H54 (cell line): ENCODE measurements at regions not wholly inside any gene's neighbourhood (a gene's known extent, or its start where the extent isn't known, plus 50 kb on each side); places are given as distances from the start of the nearest gene placed in this dataset.

Source experiments
- DNase-seq: peaks from one replicate; pipeline ENCODE4 v3.0.0; 2011; ENCODE audit warnings: low spot score, mixed read lengths; ENCODE audit not compliant: insufficient read length
- FAIRE-seq: peaks from 3 replicates; lab custom pipeline; 2011; peaks lifted over from hg19 to GRCh38; lab: Jason Lieb, UNC
- POLR2A ChIP-seq: IDR thresholded peaks from 2 replicates; pipeline ENCODE4 v1.6.1; 2011; ENCODE audit warnings: low read depth, mild to moderate bottlenecking, low read length

DNA sequence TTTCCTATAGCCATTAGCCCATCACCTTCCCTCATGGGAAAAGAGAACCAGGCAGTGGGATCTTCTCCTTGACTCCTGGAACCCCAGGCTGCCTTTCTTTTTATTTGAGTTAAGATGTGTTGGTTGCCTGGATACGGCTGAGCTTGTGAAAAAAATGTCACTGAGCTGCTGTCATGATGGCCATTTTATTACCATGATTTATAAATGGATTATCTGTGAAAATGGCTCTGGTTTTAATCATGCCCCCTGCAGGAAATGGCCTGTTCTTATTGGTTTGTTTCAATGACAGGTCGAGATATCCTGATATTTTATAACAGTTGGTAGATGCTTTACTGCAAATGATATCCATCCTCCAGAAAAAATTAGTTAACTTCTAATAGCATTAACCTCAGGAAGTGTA lies 640.4 kb downstream of the CDH11 start:
- FAIRE-seq (no peak), DNase-seq (no peak)
- TF ChIP-seq POLR2A: no peak

DNA sequence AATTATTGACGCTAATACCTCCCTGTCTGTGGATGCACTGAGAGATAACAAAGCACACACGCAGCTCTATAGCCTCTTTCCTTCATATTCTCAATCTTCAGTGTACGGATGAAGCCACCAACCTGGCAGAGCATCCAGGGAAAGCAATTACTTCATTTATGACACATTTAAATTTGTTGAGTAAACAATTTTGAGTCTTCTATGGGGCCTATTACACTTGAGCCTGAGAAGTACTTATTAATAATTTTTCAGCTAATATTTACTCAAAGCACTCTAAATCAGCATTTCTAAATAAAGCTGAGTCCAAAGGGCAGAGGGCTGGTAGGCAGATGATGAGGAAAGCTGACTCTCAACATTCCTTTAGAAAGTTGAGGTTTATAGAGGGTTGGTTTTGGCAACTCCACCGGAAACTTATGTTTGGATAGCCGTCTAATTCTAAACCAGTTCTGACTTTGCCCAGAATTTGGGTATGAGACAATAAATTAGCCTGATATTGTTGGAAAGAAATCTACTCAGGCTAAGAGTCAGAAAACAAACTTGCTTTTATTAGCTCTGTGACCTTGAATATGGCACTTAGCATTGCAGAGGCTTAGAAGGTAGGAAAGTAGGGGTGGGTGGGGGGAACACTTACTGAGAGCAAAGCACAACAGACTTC lies 643.5 kb downstream of the CDH11 start:
- no peak for DNase-seq
- FAIRE-seq: no peak
- no peak for TF ChIP-seq POLR2A

DNA sequence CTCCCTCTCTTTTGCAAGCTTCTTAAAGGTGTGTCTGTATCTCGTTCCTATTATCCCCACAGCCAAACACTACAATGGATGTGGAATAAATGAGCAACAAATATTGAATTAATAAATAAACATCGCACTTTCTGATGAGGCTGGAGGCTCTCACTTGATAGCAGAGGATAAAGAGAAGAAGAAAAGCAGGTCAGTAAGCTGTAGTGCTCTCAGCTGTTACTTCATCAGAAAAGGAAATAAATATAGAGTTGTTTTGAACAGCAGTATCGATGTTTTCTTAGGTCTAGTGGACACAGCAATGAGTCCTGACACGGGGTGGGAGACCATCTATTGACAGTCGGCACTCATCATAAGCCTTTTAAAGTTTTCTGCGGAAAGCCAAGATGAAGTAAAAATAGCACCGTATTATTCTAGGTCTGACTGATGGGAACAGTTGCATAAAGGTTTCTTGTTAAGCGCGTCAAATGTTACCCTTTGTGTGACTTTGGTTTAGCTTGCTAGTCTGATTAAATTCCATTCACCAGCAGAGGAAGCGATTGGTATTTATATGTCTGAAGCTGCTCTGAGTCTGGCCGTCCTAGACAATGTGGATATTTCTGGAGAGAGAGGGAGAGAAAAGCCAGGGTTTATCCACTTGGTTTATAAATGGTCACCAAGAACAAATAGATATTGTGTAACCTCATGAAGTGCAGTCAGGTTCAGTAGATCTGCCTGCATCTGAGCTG lies 646.1 kb downstream of the CDH11 start:
- TF ChIP-seq POLR2A: no peak
- DNase-seq (no peak), FAIRE-seq (no peak)

- FAIRE-seq (no peak), DNase-seq (no peak)
- TF ChIP-seq POLR2A: no peak
These were observed 650.9 kb downstream of the CDH11 start for GRCh38 chr16:64470916-64471315.

DNA sequence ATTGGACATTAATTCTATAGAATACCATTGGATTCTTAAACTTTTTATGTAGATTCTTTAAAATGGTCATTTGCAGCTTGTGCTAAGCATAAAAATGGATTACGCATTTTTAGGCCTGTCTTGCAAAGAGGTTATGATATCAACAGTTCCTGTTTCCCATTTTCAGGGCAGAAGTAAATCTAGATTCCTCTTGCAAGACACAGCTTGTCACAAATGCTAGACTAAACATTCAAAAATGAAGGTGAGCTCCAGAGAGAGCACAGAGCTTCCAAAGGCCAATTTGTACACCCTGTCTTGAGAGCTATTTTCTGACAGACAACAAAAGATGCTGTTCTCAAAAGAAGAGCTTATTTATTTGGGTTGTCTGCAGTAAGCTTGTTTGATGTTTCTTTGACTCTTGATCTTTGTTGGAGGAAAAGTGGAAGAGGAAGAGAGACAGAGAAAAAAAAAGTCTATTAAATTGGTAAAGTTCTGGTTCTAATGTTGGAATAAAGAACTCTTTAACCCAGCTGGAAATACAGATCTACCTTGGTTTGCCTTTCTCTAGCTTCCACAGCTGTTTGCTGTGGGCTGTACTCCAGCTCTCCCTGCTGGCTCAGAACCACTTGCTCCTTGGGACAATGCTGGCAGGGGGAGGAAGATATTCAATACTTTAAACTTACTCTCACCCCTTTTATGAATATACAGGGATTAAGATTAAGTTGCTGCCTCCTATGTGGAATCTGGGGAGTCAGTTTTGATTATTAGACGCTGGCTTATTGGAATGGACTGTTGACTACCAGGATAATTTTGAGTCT lies 651.8 kb downstream of the CDH11 start:
- no peak for TF ChIP-seq POLR2A
- FAIRE-seq (no peak), DNase-seq (no peak)

DNA sequence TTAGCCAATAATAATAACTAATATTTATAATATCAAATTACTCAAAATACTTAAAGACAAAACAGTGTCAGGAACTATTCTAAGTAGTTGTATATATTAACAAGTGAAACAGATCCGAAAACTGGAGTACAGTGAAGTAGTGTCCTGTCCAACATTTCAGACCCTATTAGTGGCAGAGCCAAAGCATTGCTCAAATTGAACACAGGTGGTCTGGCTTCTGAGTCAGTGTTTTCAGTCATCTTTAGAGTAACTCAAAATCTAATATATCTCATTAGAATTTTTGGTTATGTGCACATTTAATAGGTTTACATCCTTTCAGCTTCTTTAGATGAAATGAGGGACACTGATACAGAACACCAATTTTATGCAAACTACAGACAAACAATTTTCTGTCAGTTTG lies 652.5 kb downstream of the CDH11 start:
- TF ChIP-seq POLR2A: no peak
- FAIRE-seq (no peak), DNase-seq (no peak)

DNA sequence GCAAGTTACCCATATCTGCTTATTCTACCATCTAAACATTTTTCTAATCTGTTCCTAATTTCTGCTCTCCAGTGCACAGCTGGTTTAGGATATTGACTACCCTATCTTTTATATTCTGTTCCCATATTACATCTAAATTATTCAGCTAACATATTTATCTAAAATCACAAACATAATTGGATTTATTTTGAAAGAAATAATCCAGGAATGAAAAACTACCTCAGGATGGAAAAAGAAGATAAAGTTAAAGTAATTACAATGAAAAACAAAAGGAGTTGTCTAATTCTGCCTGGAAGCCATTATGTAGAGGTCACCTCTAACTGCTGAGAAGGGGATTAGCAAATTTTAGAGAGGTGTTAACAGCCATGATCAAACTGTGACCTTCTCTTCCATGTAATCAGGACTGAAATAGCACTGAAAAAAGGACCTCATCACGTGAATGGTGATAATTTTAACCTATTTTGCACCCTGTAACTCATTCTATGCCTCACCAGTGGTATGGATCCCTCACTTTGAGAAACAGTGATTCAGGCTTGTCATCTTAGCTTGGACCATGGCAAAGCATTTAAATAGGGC lies 653.3 kb downstream of the CDH11 start:
- no peak for TF ChIP-seq POLR2A
- DNase-seq (no peak), FAIRE-seq (no peak)

- DNase-seq (no peak), FAIRE-seq (no peak)
- TF ChIP-seq POLR2A: no peak
These were observed 662.0 kb downstream of the CDH11 start for GRCh38 chr16:64459821-64460220.

- TF ChIP-seq POLR2A: no peak
- FAIRE-seq (no peak), DNase-seq (no peak)
These were observed 662.5 kb downstream of the CDH11 start for GRCh38 chr16:64459402-64459801.

- FAIRE-seq (no peak), DNase-seq (no peak)
- no peak for TF ChIP-seq POLR2A
These were observed 666.6 kb downstream of the CDH11 start for GRCh38 chr16:64455275-64455674.

DNA sequence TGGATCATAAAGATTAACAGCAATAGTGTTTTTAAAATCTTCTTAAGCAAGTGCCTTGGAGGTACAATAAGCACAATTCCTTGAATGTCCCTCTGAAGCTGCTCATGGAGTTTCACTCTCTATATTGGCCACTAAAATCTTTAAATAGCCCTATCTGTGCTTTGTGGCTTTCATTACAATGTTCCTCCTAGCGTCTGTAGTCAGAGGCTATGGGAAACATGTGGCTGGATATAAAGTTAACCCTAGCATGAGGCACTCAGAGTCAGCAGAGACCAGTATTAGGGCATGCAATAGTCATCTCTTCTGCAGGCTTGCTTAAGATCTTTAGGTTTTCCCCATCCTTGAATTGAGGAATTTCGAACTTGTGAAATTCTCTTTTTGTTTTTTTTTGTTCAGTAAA lies 668.2 kb downstream of the CDH11 start:
- no peak for FAIRE-seq
- TF ChIP-seq POLR2A: no peak
- no peak for DNase-seq

- no peak for DNase-seq
- no peak for TF ChIP-seq POLR2A
- FAIRE-seq: no peak
These were observed 669.4 kb downstream of the CDH11 start for GRCh38 chr16:64452446-64452845.

DNA sequence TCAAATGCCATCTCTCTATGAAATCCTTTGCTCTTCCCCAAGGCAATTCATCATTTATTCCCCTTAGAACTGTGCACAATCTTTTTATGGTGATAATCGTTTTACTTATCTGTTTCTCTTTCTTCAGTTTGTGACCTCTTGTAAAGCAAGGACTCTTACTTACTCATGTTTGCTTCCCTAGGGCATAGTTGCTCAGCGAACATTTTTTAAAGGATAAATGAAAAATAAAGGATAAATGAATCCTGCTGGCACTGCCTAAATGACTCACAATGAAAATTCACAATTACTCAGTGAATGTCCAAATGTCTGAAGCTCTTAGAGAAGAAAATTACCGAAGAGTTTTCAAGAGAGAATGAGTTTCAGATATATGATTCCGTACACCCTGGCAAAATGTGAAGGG lies 671.7 kb downstream of the CDH11 start:
- DNase-seq (no peak), FAIRE-seq (no peak)
- no peak for TF ChIP-seq POLR2A

DNA sequence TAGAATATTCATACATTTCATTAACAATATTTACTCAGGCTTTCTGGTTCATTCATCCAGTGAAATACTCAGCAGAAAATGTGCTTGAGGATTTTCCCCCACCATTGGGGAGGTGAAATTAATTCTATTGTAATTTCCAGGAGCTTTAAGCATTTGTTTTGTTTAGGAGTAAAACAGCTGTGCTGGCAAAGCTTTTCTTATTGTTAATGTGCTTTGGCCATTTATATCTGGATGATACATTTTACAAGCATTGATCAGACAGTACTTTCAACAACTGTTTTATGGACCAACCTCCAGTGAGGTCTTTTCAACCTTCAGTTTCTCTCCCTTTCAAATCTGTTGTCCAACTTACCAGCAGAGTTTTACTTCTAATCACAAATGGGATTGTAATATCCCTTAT lies 672.4 kb downstream of the CDH11 start:
- FAIRE-seq: no peak
- no peak for TF ChIP-seq POLR2A
- no peak for DNase-seq

- FAIRE-seq: no peak
These were observed 676.2 kb downstream of the CDH11 start for GRCh38 chr16:64445649-64446048.

More at GRCh38 chr16:64445649-64446048, 676.2 kb downstream of the CDH11 start:
- DNase-seq: no peak
- TF ChIP-seq POLR2A: no peak
